ENCODE measurements at regions not wholly inside any gene's neighbourhood (a gene's known extent, or its start where the extent isn't known, plus 50 kb on each side); places are given as distances from the start of the nearest gene placed in this dataset.

DNA sequence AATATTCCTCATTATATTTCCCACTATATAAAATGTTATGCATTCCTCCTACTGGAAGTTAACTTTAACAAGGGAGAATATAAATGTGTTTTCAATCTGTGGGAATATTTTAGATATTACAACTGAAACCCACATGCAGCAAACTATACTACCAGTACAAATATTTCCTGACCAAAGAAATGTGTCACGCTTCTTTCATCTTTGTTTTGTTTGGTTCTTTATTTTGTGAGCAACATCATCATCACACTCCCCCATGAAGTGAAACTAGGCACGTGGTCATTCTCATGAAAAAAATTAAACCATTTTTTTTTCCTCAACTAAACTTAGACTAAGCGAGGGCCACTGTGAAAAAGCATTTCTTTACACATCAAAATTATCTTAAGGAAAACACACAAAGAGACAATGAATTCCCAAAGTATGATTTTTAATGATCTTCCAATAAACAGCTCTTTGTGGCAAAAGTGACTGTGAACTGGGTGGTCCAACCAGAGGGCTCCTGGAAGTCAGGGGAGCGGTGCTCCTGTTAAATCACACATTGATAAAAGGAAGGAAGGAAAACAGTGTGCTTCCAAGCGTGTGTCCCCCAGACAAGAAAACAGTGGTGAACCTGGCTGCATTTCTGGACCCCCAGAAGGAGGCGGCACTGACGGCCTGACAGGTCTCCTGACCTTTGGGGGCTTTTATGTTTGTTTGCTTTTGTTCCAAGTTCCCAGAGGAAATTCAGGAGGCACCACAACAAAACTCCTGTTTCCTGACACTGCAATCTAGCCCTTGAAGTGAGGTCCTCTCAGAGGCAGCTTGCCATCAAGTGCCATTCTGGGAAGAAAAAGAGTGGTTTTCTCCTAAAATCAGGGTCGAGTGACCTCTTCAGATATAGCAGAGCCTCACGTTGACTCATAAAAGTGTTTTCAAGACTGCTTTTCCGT, 166.8 kb upstream of the FOXQ1 start:
- DNase-seq, result no peak

DNA sequence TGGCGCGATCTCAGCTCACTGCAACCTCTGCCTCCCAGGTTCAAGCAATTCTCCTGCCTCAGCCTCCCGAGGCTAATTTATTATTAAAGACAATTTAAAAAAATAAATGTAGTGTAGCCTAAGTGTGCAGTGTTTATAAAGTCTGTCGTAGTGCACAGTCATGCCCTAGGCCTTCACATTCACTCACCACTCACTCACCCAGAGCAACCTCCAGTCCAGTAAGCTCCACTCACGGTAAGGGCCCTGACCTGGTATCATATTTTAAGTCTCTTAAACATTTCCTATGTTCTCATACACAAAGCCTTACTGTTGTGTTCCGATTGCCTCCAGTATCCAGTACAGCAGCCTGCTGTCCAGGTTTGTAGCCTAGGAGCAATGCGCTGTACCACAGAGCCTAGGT, 168.2 kb upstream of the FOXQ1 start:
- DNase-seq, result no peak

DNA sequence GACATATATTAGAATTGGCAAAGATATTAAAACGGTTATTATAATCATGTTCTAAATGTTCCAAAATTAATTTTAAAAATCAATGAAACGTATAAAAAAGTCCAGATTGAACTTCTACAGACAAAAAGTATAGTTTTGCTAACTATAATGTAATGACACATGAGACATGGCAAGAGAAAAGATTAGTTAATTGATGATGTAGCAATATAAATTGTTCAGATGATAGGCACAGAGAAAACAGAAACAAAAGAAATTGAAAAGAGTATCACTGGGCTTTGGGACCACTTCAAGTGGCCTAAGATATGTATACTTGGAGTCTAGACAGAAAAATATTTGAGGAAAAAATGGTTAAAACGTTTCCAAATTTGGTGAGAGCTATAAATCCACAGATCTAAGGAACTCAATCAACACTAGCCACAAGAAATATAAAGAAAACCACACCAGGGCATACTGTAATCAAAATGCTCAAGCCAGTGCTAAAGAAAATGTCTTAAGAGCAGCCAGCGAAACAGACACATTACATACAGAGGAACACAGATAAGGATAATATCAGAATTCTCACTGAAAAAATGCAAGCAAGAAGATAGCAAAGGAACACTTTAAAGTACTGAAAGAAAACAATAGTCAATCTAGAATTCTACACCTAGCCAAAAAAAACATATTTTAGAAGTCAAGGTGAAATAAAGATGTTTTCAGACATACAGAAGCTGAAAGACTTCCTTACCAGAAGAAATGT, 172.6 kb upstream of the FOXQ1 start:
- no peak for DNase-seq

DNA sequence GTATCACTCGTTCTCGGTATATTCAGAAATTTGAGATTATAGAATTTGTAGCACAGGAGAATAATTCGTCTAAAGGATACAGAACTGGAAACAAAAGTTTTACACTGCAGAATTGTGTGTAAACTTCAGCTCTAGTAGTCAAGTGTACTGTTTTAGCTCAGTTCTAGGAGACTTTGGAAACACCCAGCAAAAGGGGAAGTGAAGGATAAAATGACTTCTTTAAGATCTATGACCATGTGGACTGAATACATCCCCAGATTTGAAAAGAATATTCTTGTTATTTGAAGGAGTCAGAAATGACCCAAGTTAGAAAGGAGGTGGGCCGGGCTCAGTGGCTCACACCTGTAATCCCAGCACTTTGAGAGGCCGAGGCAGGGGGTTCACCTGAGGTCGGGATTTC, 174.0 kb upstream of the FOXQ1 start:
- DNase-seq, result no peak

DNA sequence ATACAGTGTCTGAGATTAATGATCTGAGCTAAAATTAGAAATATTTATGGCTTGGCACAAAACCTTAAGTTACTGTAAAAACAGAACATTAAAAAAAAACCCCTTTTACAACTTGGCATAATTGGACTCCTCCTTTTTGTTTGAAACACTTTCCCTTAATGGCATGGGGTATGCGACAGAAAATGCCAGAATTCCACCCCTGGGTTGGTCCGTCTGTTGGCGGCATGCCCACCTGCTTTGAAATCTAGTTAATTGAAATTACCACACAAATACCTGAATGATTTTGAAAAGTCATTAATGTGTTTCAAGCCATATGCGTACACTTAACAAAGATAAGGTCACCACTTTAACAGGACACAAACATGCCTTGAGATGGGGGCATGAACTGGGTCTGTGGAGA, 175.1 kb upstream of the FOXQ1 start:
- no peak for DNase-seq

DNA sequence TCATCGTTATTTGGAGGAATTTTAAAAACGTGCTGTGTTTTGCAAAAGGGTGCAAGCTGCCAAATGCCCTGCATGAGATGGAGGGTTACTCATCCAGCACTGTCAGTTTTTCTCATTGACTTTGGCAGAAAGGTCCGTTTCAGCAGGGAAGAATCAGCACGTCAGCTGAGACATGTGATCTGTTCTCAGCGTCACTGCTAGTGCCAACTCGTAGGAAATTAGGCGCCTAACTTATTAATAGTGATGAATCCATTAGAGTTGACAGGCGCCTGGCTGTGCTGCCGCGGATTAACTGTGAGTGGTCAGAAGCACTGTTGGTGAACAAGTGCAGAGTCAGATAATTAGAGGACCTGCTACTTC, 175.5 kb upstream of the FOXQ1 start:
- DNase-seq, result no peak

DNA sequence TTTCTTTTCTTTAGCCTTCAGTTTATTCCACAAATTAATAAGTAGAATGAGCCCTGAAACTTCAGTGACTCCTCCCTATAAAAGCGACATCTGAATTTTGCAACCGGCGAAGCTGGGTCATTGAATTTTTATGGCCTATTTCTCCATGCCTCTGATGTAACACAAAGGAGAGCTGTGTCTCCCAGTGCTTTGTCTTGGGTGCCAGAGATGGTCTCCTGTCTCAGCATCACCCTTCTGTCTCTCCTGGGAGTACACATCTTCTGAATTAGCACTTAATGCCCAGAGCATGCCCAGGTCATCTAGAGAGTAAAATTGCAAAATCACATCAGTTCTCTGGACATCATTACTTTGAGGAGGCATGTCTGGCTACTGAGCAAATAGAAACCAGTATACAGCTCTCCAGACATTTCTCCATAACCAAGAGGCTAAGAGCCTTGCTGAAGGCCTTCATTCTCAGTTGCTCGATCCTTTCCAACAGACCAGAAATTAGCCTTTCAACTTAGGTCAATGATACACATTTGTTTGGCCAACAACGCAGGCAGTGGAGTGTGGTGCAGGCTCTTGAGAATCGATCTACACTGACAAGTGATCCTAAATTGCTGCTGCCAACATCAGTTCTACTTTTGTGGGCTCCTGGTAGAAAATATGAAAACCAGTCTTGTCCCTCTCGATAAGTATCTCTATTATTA, 176.0 kb upstream of the FOXQ1 start:
- no peak for DNase-seq

DNA sequence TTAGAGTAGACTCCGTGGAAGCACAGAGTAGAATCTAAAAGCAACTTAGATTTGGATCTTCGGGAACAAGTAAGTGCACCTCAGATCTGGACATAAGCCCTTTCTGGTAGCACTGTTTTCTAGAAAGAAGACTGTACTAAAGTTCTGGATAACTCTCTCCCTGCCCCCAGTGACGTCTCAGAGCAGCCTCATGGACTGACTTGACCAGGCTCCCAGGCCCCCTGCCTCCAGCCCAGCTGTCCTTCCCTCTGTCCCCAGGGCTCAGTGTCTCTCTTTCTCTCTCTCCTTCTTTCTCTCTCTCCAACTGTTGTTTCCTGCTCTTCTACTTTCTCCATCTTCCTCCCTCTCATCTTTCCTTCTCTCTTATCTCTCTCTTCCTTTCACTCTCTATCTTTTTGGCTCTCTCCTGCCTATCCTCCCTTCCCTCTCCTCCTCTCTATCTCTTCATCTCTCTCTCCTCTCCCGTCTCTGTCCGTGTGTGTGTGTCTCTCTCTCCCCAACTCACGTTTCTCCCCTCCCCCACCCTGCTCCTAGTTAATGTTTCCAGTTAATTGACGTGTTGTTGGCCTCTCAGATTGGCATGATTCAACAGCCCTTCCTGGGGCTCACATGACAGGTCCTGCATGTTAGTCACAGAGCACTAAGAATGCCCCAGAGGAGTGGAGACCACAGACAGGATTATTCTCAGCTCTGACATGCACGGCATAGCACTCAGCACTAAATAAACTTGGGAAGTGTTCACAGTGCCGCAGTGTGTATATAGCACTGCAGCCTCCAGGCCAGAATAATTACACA, 180.4 kb upstream of the FOXQ1 start:
- no peak for DNase-seq

DNA sequence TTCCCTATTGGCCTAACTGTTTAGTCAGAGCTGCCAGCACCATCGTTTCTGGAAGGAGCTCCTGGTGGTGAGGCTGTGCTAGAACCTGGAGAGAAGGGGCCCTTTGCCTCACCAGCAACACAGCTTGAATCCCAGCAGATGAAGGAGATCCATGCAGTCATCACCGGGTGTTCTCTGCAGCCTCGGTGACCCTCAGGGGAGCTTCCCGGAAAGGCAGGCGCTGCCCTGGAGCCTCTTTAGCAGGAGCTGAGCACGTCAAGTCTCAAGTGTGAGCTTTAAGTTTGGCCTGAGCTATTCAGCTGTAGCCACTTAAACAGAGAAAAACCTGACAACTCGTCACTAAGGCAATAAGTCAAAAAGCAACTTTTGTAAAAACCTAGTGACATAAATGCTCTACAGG, 181.2 kb upstream of the FOXQ1 start:
- DNase-seq, result no peak

DNA sequence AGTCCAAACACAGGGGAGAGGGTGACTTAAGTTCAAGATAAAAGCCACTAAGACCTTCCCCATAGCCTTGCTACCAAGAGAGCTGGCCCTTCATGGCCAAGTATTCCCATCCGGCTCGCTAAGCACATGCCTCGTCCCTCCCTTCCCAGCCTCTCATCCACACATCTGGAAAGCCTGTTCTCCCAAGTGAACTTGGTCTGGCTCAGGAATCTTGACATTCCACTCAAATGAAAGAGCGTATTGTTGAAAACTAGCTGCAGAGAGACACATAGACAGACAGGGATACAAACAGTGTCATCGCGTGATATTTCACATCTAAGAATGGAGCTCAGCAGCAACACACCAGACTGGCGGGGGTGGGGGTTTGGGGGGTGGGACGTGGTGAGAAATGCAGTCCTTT, 182.8 kb upstream of the FOXQ1 start:
- no peak for DNase-seq

DNA sequence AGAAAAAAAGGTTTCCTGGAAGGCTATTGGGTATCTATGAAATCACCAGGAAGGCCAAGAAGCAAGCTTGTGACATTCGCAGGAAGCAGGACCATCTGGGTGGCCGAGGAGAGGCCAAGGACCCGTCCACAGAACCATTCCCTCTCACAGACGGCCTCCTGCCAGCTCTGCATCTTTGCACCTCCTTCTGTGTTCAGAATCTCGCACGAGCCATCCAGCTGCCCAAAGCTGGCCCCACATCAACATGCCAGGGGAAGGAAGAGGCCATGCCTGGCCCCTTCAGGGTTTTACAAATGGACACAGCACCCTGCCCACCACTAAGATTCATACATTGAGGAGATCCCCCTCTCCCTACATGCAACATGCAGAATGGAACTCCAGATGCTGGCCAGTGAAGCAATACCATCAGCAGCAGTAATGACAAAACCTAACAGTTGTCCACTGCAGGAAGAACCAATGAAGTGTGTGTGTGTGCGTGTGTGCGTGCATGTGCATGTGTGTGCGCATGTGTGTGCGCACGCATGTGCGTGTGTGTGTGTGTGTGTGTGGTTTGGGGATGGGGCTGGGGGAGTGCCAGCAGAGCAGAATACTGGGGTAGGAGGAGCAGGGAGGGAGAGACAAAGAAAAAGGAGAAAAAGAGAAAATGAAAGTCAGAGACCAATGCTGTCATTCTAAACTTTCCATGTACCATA, 184.2 kb upstream of the FOXQ1 start:
- DNase-seq, result no peak

DNA sequence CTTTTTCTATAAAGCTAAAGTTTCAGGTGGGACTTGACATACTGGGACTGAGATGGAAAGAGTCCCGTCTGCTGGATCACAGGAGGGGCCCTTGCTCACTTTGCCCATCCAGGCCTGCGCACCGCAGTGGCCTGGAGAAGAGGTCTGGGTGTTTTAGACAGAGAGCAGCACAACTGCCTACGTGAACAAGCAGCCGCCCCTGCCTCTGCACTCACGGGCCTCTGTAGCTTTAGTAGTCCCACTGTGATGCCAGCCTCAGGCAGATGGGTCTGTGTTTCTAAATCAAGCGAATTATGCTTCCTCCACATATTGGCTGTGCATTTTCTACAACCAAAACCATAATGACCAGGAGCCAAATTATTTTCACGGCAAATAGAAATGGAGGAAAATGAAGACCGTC, 184.8 kb upstream of the FOXQ1 start:
- DNase-seq, result no peak

DNA sequence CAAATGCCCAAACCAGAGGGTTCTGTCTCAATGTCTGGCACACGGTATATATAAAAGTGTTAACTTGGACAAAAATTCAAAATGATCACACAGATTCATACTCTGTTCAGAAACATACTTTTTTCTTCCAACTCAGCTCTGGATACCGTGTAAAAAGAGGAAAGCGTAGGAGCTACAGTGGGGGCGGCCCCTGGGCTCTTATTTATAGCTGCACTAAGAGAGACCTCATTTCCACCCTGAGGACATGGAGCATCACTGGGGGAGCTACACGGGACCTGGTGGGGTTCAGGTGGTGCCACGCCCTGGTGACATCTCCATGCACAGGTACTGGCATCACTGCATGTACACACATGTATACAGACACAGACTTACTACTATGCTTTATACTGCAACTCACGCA, 185.9 kb upstream of the FOXQ1 start:
- no peak for DNase-seq

DNA sequence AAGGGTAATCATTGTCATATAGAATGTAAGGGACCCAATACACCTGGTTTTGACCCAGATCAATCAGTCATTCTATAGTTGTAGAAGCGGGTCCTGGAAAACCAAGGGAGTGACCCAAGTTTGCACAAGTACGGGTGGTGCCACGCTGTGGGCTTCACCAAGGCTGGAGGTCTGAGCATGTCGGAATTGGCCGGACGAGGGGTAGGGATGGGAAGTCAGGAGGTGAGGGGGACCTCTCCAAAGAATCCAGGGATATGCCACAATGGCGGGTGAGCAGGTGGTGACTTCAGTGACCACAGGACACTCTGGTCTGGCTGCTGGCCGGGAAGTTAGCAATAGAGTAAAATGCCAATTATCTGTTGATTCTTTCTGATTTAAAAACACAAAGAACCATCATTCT, 186.6 kb upstream of the FOXQ1 start:
- DNase-seq, result no peak

DNA sequence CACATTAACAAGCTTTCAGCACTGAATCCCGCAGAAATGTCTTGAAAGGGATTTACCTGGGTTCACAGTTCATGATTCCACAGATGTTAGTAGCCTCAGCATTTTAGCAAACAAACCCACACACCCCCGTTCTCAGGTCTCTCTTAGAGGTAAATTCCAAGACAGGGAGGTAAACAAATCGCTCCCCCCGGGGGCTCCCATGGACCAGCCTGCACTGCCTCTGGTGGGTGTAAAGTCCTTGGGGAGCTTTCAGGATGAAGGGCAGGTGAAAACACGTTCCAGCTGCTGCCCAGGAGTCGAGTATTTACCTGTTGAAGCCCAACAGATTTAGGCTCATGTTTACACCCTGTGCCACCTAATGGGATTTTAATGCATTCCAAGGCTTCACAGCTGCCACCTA, 187.0 kb upstream of the FOXQ1 start:
- no peak for DNase-seq

DNA sequence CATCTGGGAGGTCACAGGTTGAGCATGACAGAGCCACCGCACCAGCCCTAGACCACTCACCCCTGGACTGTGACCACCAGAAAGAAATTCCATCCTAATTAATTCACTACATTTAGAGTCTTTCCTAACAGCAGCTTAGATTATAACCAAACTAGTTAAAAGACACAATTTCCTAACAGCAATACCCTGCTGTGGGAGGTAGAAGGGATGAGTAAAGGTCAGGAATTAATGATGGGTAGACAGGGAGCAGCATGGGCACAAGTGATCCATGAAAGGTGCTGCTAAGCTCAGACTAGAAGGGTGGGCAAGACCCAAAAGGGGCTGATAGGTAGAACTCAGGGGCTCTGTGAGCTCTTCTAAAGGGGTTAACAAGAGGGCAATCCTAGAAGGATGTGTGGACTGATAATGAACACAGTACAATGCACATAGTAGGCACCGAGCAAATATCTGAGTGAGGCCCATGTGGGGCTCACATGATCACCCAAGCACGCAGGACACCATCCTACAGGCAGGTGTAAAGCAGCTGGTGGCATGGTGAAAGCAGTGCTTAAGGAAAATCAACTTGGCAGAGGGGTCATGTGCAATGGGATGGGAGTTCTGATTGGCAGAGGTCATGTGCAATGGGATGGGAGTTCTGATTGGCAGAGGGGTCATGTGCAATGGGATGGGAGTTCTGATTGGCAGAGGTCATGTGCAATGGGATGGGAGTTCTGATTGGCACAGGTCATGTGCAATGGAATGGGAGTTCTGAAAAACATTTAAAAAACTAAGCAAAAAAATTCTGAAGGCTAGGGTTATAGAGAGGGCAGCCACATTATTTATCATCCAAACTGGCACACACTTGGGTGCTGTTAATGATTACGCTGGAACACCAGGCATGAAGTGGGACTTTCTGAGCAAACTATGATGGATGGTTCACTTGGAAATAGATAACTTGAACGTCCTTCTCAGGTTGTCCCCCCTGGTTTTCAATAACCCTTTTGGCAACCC, 188.2 kb upstream of the FOXQ1 start:
- no peak for DNase-seq

DNA sequence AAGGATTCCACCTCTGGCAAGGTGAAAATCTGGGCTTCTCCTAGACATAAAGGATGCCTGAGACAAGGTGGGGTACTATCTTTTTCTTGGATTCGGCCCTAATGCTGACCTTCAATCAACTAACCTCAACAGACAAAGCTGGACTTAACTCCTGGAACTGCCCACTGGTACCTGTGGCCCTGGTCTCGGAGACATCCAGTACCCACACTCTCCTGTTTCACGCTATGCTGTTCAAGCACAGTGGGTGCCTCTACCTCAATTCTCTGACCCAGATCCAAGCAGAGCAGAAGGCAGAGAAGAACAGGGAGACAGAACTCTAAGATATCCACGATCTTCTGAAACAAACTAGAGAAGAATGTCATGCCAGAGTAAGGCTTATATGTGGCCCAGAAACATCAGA, 189.8 kb upstream of the FOXQ1 start:
- DNase-seq, result no peak

DNA sequence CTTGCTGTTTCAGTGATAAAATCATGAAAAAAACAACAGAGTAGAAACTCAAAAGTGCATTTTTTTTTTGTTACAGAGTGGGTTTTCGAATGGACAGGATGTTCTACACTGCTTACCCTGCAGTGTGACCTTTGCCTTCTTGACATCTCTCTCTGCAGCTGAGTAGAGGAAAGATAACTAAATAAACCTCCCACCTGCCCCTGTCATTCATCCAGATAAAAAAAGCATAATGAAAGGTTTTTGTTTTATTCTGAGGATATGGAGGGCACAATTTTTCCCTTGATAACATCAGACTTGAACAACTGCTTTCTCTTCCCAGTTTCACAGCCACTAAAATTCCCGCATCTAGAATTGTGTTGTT, 193.6 kb upstream of the FOXQ1 start:
- no peak for DNase-seq

DNA sequence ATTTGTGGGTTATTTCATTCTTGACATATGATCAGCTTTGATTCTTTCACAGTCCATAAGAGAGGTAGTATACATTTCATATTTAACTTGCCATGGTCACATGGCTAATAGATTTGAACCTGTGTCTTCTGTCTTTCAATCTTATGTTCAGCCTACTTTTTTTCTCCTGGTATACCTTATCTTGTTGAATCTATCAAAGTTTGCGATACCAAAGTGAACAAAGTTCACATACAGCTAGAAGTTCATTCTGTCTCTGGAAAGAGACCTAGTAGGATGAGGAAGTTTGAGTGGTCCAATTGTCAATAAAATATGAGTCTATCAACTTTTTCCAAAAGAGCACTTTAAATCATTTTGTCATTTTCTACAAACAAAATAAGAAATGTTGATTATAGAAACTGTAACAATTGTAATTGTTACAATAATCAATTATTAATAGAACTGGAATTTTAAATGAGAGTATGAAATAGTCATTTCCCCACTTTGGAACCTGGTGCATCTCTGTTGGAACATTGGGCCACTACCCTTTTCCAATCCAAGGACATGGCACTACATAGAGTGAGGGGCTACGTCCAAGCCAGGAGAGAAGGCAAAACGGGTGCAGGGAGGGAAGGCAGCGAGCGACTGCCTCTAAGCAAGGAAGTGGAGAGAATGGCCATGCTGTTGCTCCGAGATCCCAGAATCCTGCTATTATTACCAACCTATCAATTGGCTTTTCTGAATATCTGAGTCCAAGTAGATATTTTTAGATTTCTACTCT, 194.2 kb upstream of the FOXQ1 start:
- no peak for DNase-seq

DNA sequence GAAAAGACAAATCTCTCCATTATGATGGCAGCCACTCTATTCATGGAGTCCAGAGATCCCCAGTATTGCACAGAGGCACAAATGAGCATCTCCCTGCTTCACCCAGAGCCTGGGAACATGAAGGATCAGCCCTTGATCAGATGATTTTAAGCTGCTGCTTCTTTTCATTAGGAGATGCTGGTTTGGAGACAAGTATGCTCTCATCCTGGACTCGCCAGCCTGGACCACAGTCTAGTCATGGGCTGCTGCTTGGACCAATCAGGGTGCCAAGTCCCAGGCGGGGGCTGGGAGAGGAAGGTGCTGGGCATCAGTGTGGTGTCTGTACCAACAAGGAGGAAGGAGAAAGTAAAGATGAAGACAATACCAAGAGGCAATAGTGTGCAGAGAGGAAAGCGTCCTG, 195.7 kb upstream of the FOXQ1 start:
- no peak for DNase-seq

Data from SIG-M5 (cell line).